H1 (cell line): ENCODE measurements at regions not wholly inside any gene's neighbourhood (a gene's known extent, or its start where the extent isn't known, plus 50 kb on each side); places are given as distances from the start of the nearest gene placed in this dataset.
A peak's percentile ranks its signal among the peaks of the same experiment; 100 is the strongest.
"Not testable (repeated sequence)": the region's sequence is repeated elsewhere in the genome, so short reads cannot be mapped to it uniquely, and the experiment has no call there.

Source experiments
- CTCF ChIA-PET: fragments of 300-600 bp; sonication (Branson Sonifier 250); formaldehyde crosslinking; loops from one replicate; lab custom pipeline; 2021; ENCODE audit not compliant: partially characterized antibody; lab: Charles Lee
- POLR2A ChIA-PET: fragments of 300-600 bp; sonication (Branson Sonifier 250); formaldehyde crosslinking; loops from one replicate; lab custom pipeline; 2021; ENCODE audit warnings: inconsistent platforms; ENCODE audit not compliant: partially characterized antibody; lab: Charles Lee
- DNase-seq, 2 experiments: peaks; one replicate each; pipeline versions ENCODE4 v3.0.0 to v3.0.0-alpha.2; 2010 to 2022; ENCODE audit warnings: low spot score in 2 of 2, low read depth in 1 of 2, mixed read lengths in 1 of 2
- FAIRE-seq: peaks from 2 replicates; lab custom pipeline; 2011; peaks lifted over from hg19 to GRCh38; lab: Jason Lieb, UNC
- H2AFZ ChIP-seq: 2 replicates; pipeline ENCODE4 v1.8.1; 2012; ENCODE audit warnings: low read length, inconsistent platforms
- H2AK5ac ChIP-seq: 2 replicates; pipeline ENCODE4 v1.6.1; 2013; ENCODE audit warnings: low read depth, low read length
- H2BK120ac ChIP-seq: replicated peaks from 2 replicates; pipeline ENCODE3; 2013; ENCODE audit warnings: low read depth, low read length, inconsistent platforms
- H2BK12ac ChIP-seq: 2 replicates; pipeline ENCODE4 v1.6.1; 2013; ENCODE audit warnings: low read depth, low read length
- H2BK15ac ChIP-seq: 2 replicates; pipeline ENCODE4 v1.6.1; 2013; ENCODE audit warnings: low read length
- H2BK20ac ChIP-seq: 2 replicates; pipeline ENCODE4 v1.6.1; 2013; ENCODE audit warnings: low read length
- H2BK5ac ChIP-seq: 2 replicates; pipeline ENCODE4 v1.6.1; 2013; ENCODE audit warnings: low read depth, low read length
- H3K14ac ChIP-seq: 2 replicates; pipeline ENCODE4 v1.6.1; 2013; ENCODE audit warnings: inconsistent platforms; ENCODE audit not compliant: insufficient read length
- H3K18ac ChIP-seq: 2 replicates; pipeline ENCODE4 v1.6.1; 2013; ENCODE audit warnings: low read length; ENCODE audit errors: extremely low read depth
- H3K23ac ChIP-seq: 2 replicates; pipeline ENCODE4 v1.6.1; 2013; ENCODE audit warnings: inconsistent platforms; ENCODE audit not compliant: insufficient read length
- H3K23me2 ChIP-seq: 2 replicates; pipeline ENCODE4 v1.6.1; 2013; ENCODE audit warnings: low read depth, low read length
- H3K27ac ChIP-seq: 2 replicates; pipeline ENCODE4 v1.6.1; 2011; ENCODE audit warnings: low read depth, low read length, inconsistent platforms
- H3K27me3 ChIP-seq, 4 experiments: replicated peaks in 1 of 4; 1 replicate in 1 of 4; 2 replicates in 3 of 4; pipeline versions ENCODE4 v1.6.1 to v1.8.1; 2011 to 2013; ENCODE audit warnings: low read length in 3 of 4, mild to moderate bottlenecking in 3 of 4, inconsistent platforms in 2 of 4, mixed read lengths in 2 of 4, moderate library complexity in 1 of 4; ENCODE audit not compliant: control insufficient read depth in 3 of 4, insufficient read depth in 3 of 4; ENCODE audit errors: extremely low read depth in 1 of 4
- H3K36me3 ChIP-seq, 4 experiments: 2 replicates each; pipeline versions ENCODE4 v1.6.1 to v1.8.1; 2011 to 2013; ENCODE audit warnings: mild to moderate bottlenecking in 4 of 4, low read length in 3 of 4, moderate library complexity in 2 of 4, control low read depth in 1 of 4, inconsistent platforms in 1 of 4; ENCODE audit not compliant: insufficient read depth in 4 of 4, control insufficient read depth in 2 of 4
- H3K4ac ChIP-seq: replicated peaks from 2 replicates; pipeline ENCODE3; 2013; ENCODE audit warnings: low read length, low read depth, mixed read lengths, inconsistent platforms; ENCODE audit not compliant: insufficient read length
- H3K4me1 ChIP-seq, 4 experiments: replicated peaks in 1 of 4; 1 replicate in 1 of 4; 2 replicates in 3 of 4; pipeline versions ENCODE4 v1.6.1 to v1.8.1; 2011 to 2013; ENCODE audit warnings: low read length in 3 of 4, inconsistent platforms in 2 of 4, mixed read lengths in 1 of 4; ENCODE audit not compliant: insufficient read depth in 4 of 4, control insufficient read depth in 3 of 4
- H3K4me2 ChIP-seq, 2 experiments: 2 replicates each; pipeline versions ENCODE4 v1.6.1 to v1.8.1; 2011 to 2013; ENCODE audit warnings: low read depth in 2 of 2, low read length in 2 of 2, control low read depth in 1 of 2, inconsistent platforms in 1 of 2, mild to moderate bottlenecking in 1 of 2; ENCODE audit not compliant: insufficient read depth in 1 of 2
- H3K4me3 ChIP-seq, 4 experiments: fragments of 200-600, 300-600 bp in 1 of 4; sonication (generic), shearing (Covaris generic), sonication (Bioruptor Twin) in 1 of 4; 2 replicates each; pipeline versions ENCODE4 v1.5.1 to v1.8.1; 2011 to 2016; ENCODE audit warnings: low read length in 4 of 4, low read depth in 3 of 4, control low read depth in 2 of 4, inconsistent platforms in 2 of 4, mild to moderate bottlenecking in 2 of 4, mixed read lengths in 1 of 4, moderate library complexity in 1 of 4; ENCODE audit not compliant: insufficient read depth in 2 of 4; ENCODE audit errors: extremely low read depth in 1 of 4
- H3K56ac ChIP-seq: replicated peaks from 2 replicates; pipeline ENCODE3; 2013; ENCODE audit warnings: low read depth, mild to moderate bottlenecking, mixed read lengths, low read length, inconsistent platforms; ENCODE audit not compliant: insufficient read length
- H3K79me1 ChIP-seq: 2 replicates; pipeline ENCODE4 v1.6.1; 2013; ENCODE audit warnings: low read depth, low read length, control low read depth
- H3K79me2 ChIP-seq, 2 experiments: 2 replicates each; pipeline versions ENCODE4 v1.6.1 to v1.8.1; 2012 to 2013; ENCODE audit warnings: low read length in 2 of 2, mild to moderate bottlenecking in 2 of 2, inconsistent platforms in 1 of 2; ENCODE audit not compliant: insufficient read depth in 2 of 2, control insufficient read depth in 1 of 2
- H3K9ac ChIP-seq, 4 experiments: replicated peaks in 1 of 4; 1 replicate in 1 of 4; 2 replicates in 3 of 4; pipeline versions ENCODE4 v1.6.1 to v1.8.1; 2011 to 2013; ENCODE audit warnings: low read depth in 3 of 4, low read length in 3 of 4, control low read depth in 2 of 4, mild to moderate bottlenecking in 2 of 4, moderate library complexity in 2 of 4, inconsistent platforms in 1 of 4; ENCODE audit errors: extremely low read depth in 1 of 4
- H3K9me3 ChIP-seq, 2 experiments: 2 replicates each; pipeline versions ENCODE4 v1.6.1 to v1.8.1; 2012 to 2013; ENCODE audit warnings: mild to moderate bottlenecking in 2 of 2, moderate library complexity in 2 of 2, control low read depth in 1 of 2, inconsistent platforms in 1 of 2, low read depth in 1 of 2, low read length in 1 of 2, mixed read lengths in 1 of 2; ENCODE audit not compliant: insufficient read depth in 2 of 2
- H4K20me1 ChIP-seq, 2 experiments: replicated peaks in 1 of 2; 2 replicates each; pipeline versions ENCODE3 to v1.8.1; 2011 to 2013; ENCODE audit warnings: inconsistent platforms in 2 of 2, low read length in 2 of 2, mild to moderate bottlenecking in 1 of 2; ENCODE audit not compliant: insufficient read depth in 2 of 2, control insufficient read depth in 1 of 2
- H4K5ac ChIP-seq: 2 replicates; pipeline ENCODE4 v1.6.1; 2013; ENCODE audit warnings: low read length, low read depth, mixed read lengths, inconsistent platforms; ENCODE audit not compliant: insufficient read length
- H4K8ac ChIP-seq: 2 replicates; pipeline ENCODE4 v1.8.0; 2013; ENCODE audit warnings: mild to moderate bottlenecking, moderate library complexity, low read length, inconsistent platforms; ENCODE audit not compliant: insufficient read depth; ENCODE audit errors: extremely low read depth
- H4K91ac ChIP-seq: replicated peaks from 2 replicates; pipeline ENCODE3; 2013; ENCODE audit warnings: low read length, mixed read lengths, inconsistent platforms; ENCODE audit not compliant: insufficient read length
- GABPA ChIP-seq: IDR thresholded peaks from 2 replicates; pipeline ENCODE4 v1.6.1; 2011; ENCODE audit warnings: mild to moderate bottlenecking, low read length, moderate library complexity, borderline replicate concordance; ENCODE audit not compliant: insufficient read depth
- MAFK ChIP-seq: IDR thresholded peaks from 2 replicates; pipeline ENCODE4 v1.6.1; 2012; ENCODE audit warnings: low read depth, mild to moderate bottlenecking, improper control_type of control experiment, low read length
- WGBS, 2 experiments: shearing (Covaris generic) in 1 of 2; methylation state at CpG; one replicate each; pipeline versions ENCODE4 v1.1.6 to v1.1.7; 2013 to 2015; ENCODE audit warnings: low lambda C conversion rate in 2 of 2, mixed read lengths in 2 of 2, inconsistent platforms in 1 of 2, low coverage in 1 of 2, missing lambda C conversion rate in 1 of 2; ENCODE audit not compliant: insufficient replicate concordance in 2 of 2, insufficient coverage in 1 of 2, insufficient read length in 1 of 2; ENCODE audit errors: extremely low coverage in 1 of 2, missing lambda C conversion rate in 1 of 2; 5-methylcytosine and 5-hydroxymethylcytosine counted together

DNA sequence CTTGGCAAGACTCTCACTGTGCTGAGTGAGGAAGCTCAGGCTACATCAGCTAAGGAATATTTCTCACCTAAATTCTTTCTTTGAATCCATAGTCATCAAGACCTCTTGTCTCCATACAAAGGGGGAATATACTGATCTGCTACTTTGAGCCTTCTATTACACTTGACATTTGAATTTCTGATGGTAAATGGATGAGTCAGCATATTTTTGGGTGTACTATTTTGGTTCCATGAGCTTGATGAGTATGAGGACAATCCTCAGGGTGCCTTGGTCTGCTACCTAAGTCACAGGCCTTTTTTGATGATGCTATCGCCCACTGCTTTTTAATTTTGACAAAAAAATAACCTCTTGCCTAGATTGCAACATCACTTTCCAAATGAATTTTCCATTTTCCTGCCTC is 415.7 kb downstream of the PPP1R2C start:
- Histone ChIP-seq H3K9me3 (no peaks in the 10 kb centered on the region), H3K27me3 (no peaks in the 10 kb centered on the region), H3K9ac (no peak overlapping the region), H3K27ac (no peak overlapping the region), H2AK5ac (no peak overlapping the region), H4K91ac (no peak overlapping the region), H3K4ac (no peak overlapping the region), H4K20me1 (no peaks in the 10 kb centered on the region), H4K8ac (no peak overlapping the region), H3K56ac (no peak overlapping the region), H4K5ac (no peak overlapping the region), H2AFZ (no peak overlapping the region), H3K4me1 (no peaks in the 10 kb centered on the region), H3K79me2 (no peaks in the 10 kb centered on the region), H2BK5ac (no peak overlapping the region), H3K23me2 (no peaks in the 10 kb centered on the region), H3K4me2 (no peak overlapping the region), H3K18ac (no peak overlapping the region), H2BK20ac (no peak overlapping the region), H3K36me3 (no peaks in the 10 kb centered on the region), H3K79me1 (no peaks in the 10 kb centered on the region), H2BK15ac (no peak overlapping the region), H3K4me3 (no peak overlapping the region), H3K14ac (no peak overlapping the region), H2BK12ac (no peak overlapping the region), H2BK120ac (no peak overlapping the region), H3K23ac (no peak overlapping the region)
- CTCF ChIA-PET = no interaction called here
- TF ChIP-seq GABPA (no peak), MAFK (peak; percentile 84)
- DNase-seq (no peak), FAIRE-seq (no peak)
- 100% methylated on average over 1 of the region's 1 CpG; no CpG with 5 or more reads in 1 of the 2 experiments for WGBS, 2 experiments
- POLR2A ChIA-PET = no interaction called here

DNA sequence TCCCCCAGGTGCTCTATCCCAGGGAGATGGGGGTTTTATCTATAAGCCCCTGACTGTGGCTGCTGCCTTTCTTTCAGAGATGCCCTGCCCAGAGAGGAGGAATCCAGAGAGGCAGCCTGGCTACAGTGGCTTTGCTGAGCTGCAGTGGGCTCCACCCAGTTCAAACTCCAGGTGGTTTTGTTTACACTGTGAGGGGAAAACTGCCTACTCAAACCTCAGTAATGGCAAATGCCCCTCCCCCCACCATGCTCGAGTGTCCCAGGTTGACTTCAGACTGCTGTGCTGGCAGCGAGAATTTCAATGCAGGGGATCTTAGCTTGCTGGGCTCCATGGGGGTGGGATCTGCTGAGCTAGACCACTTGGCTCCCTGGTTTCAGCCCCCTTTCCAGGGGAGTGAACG is 419.6 kb upstream of the CASK start:
- H3K79me2 ChIP-seq, H3K9me3 ChIP-seq, H3K9ac ChIP-seq, H4K91ac ChIP-seq, H3K79me1 ChIP-seq, H3K23me2 ChIP-seq, H2BK20ac ChIP-seq, H2AK5ac ChIP-seq, H2AFZ ChIP-seq, H3K4me2 ChIP-seq, H4K20me1 ChIP-seq, H3K18ac ChIP-seq, DNase-seq, H4K8ac ChIP-seq, CTCF ChIA-PET, H2BK5ac ChIP-seq, H3K23ac ChIP-seq, H2BK15ac ChIP-seq, H3K56ac ChIP-seq, FAIRE-seq, H3K27ac ChIP-seq, H2BK120ac ChIP-seq, H3K4ac ChIP-seq, H3K4me1 ChIP-seq, H3K27me3 ChIP-seq, H3K36me3 ChIP-seq, H2BK12ac ChIP-seq, H4K5ac ChIP-seq, H3K14ac ChIP-seq, POLR2A ChIA-PET, H3K4me3 ChIP-seq: not testable (repeated sequence)
- WGBS, 2 experiments = 100% methylated on average over 1 of the region's 3 CpGs; no CpG with 5 or more reads in 1 of the 2 experiments
